ENCODE measurements at regions not wholly inside any gene's neighbourhood (a gene's known extent, or its start where the extent isn't known, plus 50 kb on each side); places are given as distances from the start of the nearest gene placed in this dataset.

DNA sequence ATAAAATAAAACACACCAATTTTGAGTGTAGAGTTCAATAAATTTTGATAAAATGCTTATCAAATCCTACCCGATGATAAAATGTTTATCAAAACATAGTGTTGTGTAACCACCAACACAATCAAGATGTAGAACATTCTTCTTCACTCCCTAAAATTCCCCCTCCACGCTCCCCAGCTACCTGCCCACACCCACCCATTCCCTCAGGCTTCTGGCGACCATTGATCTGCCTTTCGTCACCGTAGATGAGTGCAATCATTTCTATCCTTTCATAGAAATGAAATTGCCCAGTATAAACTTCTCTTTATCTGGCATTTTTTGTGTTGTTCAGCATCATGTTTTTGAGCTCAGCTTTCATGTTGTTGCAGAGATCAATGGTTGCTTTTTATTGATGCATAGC, 90.7 kb upstream of the TBX3 start:
- no peak for DNase-seq
- intact Hi-C loops (cut with DNase I), result no loop called here

DNA sequence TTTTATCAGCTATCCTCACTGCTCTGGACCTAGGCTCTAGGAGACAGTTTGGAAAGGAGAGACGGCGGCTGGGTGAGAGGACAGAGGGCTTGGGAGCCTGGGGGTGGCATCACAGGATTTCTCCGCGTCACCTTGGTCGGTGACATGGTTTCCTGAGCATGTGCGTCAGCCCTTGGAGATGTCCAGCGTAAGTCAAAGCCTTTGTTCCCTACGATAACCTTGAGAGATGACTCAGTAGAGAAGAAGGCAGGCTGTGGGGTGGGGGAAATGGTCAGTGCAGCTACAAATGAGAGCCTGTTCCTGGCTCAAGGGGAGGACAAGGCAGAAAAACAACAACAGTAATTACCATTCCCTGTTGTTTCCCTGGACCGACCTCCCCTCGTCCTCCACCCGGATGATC, 90.2 kb upstream of the TBX3 start:
- no peak for DNase-seq
- intact Hi-C loops (cut with DNase I), result no loop called here

DNA sequence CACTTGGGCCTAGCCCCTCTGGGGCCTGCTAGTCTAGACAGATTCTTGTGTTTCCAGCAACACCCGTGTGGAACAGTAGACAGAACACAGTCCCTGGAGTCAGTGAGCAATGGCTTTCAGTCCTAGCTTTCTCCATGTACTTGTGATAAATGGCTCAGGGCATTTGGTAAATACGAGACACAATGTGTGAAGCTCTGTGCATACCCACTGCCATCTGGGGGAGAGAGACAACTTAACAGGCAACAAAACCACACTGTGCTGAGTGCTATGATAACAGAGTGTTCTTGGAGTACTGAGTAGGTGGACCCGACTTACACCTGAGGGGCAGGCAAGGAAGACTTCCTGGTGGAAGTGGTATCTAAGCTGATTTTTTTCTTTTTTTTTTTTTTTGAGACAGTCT, 86.3 kb upstream of the TBX3 start:
- no peak for DNase-seq
- intact Hi-C loops (cut with DNase I), result no loop called here

DNA sequence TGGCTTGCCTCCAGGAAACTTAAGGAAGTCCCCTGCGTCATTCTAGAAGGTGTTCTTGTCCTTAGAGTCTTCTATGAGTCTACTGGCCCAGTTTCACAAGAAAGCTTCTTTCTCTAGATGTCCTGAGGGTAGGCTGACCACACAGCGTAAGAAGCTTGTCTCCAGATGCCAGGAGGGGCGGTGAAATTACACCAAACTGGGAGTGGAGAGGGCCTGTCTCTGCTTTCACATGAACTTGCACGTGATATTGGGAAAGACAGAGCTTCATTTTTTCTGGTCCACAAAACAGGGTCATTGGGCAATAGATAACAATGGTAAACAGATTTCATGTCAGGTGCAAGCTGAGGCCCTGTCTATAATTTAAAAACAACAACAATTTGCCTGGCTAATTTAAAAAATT, 85.7 kb upstream of the TBX3 start:
- intact Hi-C loops (cut with DNase I), result no loop called here
- no peak for DNase-seq

DNA sequence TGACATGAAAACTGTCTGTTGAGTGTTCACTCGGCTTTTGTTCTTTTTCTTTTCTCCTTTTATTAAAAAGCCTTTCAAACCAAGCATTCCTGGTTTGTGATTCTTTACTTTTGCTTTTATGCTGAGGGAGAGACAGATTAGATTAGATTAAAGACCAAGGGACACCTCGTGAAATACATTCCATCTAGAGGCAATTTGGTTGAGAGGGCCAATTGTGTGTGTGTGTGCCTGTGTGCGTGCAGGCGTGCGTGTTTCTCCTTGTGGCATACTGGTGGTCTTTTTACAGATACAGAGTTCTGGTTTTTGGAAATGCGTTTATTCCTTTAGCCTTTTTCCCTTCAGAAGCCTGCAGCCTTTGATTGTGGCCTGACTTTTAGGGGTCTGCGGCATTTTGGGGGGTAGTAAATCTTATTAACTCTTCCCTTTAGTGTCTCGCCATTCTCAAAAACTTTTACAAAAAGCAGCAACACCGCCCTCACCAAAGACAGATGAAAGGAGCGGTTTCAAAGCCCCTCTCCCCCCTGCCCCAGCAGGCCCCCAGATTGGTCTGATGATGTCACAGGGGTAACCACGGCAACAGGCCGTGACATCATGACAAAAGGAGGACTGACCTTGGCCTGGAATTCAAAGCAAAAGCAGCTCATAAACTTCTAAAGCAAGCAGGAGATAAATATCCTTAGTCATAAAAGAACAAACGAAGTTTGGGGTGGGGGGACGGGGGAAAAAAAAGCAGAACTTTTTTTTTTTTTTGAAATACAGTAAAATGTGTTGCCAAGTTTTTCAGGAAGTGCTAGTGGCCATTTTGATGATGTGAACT, 84.1 kb upstream of the TBX3 start:
- DNase-seq, result no peak
- intact Hi-C loops (cut with DNase I), result no loop called here

DNA sequence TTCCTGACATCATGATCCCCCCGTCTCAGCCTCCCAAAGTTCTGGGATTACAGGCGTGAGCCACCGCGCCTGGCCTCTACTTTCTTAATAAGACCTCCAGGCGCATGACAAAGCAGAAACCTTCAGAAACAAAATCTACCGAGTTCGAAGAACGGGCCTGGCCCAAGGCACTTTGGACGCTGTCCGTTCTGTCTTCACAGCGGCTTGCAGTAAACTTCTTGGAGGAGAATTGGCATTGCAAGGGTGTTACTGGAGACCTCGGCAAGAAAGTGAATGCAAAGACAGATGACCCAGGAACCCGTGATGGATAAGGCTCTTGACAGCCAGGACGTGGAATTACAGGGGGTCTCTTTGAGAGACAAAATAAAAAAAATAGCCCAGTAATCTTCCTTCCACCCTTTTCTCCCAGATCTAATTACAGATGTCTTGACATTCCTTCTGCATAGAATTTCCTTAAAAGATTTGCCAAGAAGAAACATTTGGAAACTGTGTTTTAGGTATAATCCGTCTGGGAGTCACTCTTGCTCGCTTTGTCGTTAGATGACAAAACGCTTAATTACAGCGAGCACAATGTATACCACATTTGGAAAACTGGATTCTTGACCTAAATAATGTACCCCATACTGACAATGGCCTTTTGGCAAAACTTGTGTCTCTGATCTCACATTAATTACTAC, 83.2 kb upstream of the TBX3 start:
- DNase-seq, result no peak
- intact Hi-C loops (cut with DNase I), result no loop called here

DNA sequence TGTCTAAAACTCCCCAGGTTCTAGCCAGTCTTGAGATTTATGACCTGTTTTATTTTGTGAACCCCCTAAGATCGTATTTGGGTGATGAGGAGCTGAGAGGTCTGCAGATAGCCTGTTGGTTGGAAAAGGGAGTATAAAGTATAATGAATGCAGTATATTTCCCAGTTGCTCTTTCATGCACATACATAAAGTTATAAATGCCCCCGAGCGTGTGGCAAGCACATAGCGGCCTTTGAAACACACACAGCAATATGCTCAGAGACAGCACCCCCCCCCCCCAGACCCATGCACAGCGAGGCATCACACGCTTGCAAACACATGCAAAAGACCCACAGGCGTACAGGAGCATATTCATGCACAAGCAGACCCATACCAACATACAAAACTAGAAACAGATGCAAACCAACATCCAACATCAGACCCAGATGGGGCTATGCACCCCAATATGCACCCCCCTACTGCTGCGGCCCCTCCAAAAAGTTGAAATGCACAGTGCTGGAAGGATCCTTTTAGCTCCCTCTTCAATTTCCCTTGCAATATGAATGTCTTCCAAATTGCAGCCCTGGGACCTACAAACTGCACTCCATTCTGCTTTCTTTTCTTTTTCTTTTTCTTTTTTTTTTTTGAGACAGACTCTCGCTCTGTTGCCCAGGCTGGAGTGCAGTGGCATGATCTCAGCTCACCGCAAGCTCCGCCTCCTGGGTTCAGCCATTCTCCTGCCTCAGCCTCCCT, 82.2 kb upstream of the TBX3 start:
- intact Hi-C loops (cut with DNase I), result no loop called here
- no peak for DNase-seq

DNA sequence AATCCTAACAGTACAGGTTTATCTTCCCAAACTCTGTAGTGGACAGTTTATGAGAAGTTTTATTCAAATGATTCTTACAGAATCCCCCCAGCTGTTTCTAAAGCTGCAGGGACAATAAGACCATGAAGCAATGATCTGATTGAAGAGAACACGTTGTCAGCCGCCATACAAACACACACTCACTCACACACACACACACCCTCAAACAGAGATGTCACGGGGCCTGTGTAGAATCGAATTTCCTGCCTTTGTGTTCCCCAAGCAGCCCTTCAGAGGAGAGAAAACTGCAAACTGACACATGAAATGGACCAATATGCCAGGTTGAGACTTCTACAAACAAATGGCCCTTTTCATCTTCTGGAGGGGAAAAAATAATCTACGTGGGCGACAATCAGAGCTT, 80.5 kb upstream of the TBX3 start:
- DNase-seq, result no peak
- intact Hi-C loops (cut with DNase I), result no loop called here

DNA sequence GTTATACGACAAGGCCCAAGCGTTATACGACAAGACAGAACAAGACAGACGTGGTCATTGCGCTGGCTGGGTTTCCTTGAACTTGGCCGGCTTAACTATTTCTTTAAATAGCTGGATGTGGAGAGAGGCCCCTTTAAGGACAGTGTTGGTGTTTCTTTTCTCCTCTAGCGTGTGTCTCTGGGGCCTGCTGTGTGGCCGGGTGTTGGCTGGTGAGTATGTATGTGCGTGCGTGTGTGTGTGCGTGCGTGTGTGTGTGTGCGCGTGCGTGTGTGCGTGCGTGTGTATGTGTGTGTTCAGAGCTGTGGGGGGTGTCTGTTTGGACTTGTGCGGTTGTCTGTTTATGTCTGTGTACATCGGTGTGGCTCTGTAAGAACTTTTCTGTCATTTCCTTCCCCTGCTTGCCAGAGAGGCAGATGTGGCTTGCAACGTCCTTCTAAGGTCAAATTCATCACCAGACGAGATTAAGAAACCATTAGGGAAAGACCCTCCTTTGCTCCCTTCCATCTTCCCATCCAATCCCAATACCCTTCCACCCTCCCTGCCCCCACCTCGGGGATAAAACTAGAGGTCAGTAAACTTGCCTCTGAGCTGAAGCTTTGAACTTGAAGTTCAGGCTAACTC, 78.6 kb upstream of the TBX3 start:
- intact Hi-C loops (cut with DNase I), result no loop called here

DNA sequence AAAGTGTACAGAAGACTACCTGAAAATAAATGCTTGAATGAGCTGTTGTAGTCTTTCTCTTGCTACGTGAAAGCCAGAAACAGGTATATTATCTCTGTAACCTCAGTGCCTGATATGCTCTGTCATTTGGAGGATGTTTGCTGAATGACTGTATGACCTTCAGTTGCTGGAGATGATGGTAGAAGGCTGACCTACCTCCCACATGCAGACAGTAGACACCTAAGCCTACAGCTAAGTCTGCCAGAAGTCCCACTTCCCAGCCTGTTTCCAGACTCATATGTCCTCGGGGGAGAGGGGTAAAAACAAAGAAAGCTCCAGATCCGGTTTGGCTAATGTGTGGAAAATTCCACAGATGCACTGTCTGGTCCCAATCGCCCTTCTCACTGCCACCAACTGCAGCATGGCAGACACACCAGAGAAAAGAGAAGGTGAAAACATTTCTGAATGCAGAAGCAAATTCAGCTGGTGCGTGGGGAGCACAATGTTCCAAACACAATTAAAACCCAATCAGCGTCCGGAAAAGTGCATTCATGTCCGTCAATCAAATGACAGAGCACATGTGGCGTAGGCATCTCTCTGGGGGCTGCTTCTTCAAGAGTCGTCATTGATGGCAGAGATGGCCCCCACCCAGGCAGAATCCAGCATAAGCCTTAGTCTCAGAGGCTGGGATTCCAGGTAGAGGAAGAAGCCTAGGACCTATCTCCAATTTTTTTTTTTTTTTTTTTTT, 76.3 kb upstream of the TBX3 start:
- no peak for DNase-seq
- intact Hi-C loops (cut with DNase I), result no loop called here

More for the DNA sequence above, 78.6 kb upstream of the TBX3 start:
- DNase-seq, result no peak

DNA sequence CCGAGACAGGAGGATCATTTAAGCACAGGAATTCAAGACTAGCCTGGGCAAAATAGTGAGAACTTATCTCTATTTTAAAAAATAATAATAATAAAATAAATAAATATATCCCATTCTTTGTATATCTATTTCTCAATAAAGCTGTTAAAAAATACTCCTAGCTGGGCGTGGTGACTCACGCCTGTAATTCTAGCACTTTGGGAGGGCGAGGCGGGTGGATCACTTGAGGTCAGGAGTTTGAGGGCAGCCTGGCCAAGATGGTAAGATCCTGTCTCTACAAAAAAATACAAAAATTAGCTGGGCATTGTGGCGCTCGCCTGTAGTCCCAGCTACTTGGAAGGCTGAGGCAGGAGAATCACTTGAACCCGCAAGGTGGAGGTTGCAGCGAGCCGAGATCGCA, 75.7 kb upstream of the TBX3 start:
- intact Hi-C loops (cut with DNase I), result no loop called here
- no peak for DNase-seq

DNA sequence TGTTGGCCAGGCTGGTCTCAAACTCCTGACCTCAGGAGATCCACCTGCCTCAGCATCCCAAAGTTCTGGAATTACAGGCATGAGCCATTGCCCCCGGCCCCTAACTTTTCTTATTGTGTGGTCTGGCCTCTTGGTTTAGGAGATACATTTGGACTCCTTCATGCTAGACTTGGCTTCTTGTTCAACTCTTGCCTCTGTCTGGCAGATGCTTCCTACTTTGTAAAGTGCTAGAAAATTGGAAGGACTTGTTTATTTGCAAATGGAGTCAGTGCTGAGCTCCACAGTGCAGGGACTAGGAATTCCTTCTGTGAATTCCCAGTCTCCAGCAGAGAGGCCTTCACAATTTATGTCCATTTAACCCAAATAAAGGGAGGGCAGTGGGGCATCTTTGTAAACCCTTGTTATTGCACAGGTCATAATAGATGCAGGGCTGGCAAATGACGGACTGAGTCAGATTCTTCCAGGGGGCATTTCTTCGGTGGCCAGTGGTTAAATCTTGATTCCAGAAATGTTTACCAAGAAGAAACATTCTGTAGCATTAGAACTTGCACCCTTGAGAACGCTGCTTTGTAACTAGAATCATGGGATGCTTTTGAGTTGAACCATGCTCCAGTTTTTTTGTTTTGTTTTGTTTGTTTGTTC, 73.8 kb upstream of the TBX3 start:
- DNase-seq, result no peak
- intact Hi-C loops (cut with DNase I), result no loop called here

DNA sequence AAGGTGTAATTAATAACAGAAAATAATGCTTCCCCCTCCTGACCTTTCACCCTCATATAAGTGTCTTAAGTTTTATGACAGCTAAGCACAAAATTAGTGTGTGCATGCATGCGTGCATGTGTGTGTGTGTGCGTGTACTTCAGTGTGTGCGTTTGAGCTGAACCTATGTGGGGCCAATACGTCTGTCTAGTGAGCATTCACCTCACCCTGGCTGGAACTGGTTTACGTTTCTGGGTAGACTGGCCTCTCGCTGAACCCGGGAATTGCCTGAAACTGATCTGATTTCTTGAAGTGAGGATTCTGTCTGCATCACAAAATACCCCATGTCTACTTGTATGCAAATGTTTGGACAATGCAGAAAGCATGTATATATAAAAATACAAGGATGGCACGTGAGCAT, 68.2 kb upstream of the TBX3 start:
- intact Hi-C loops (cut with DNase I), result no loop called here
- DNase-seq, result no peak

DNA sequence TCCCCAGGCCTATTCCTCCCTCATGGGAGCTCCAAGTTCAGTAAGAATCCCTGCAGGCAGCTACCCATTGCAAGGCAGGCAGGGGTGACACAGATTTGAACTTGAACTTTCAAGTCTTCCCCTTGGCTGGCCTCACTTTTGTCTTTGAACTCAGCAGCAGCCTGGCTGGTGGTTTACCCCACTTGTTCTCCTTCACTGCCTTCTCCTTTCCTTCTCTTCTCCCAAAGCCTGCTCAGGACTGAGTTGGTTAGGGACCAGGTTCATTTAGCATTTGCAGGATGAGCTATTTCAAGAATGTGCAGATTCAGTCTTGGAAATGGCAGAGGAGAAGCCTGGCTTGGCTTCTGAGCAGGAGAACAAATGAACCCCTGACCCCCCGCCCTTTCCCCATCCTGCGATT, 67.7 kb upstream of the TBX3 start:
- no peak for DNase-seq
- intact Hi-C loops (cut with DNase I), result no loop called here

DNA sequence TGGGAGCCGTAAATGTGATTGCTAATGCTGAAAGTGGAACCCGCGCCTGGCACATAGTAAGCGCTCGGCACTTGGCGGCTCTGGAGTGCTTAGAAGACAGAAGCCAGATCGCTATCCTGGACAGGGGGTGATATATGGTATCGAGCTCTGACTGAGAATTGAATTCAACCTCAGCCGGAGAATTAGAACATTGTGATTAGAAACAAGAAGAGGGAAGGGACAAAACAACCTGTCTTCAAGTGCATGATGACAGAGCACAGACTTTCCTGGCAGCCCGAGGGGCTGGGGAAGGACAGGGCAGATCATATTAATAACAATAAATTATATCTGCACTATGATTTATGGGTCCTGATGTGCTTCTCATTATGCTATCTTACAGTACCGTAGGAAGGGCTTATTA, 66.9 kb upstream of the TBX3 start:
- no peak for DNase-seq

DNA sequence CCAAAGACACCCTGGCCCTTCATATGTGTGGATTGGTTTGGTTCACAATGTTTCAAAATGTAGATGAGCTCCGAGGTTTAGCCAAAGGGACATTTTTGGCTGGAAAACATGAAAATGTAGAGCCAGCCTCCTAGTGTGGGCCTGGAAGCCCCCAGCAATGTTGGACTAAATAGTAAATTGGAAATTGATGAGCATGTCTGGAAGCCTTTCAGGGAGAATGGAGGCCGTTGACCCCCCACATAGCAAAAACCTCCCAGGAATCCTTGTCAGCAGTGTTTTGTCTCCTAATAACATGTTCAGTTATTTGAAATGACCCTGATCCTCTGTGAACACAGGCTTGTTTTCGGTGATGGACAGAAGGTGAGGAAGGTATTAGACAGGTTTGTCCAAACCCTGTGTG, 65.1 kb upstream of the TBX3 start:
- intact Hi-C loops (cut with DNase I), result no loop called here
- DNase-seq, result no peak

More for the DNA sequence above, 66.9 kb upstream of the TBX3 start:
- intact Hi-C loops (cut with DNase I), result no loop called here

DNA sequence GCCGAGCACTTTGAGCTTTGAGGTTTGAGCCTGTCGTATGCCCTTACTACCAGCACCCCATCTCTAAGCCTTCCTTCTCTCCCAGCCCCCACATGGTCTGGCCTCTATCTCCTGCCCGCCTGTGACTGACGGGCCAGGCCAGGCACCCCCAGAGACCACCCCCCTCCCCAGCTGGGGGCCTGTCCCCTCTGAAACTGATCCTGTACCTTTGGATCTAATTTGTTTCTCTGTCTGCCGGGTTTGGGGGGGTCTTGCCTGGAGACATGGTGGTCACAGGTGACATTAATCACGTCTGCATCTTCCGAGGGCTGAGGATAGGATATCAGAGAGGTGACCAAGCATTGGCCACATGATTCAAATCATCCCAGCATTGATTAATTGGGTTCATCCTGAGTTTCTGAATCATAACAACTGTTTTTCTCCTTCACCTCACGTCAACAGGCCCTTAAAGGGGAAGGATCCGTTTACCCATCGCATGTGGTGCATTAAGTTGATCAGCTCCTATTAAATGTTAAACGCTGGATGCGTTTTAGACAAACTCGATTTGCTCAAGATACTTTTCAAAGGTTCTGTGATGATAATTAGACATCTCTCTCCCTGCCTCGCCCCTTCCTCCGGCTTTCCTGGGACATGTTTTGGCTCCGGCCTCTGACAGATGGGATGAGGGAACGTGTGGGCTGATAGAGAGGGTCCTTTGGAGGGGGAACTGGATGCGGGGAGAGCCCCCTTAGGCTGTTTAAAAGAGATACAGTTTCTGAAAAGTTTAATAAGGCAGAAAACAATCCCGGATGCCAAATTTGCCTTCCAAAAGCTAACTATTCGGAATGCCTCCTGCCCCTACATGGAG, 63.3 kb upstream of the TBX3 start:
- no peak for DNase-seq
- intact Hi-C loops (cut with DNase I), result no loop called here
